ENCODE measurements at regions not wholly inside any gene's neighbourhood (a gene's known extent, or its start where the extent isn't known, plus 50 kb on each side); places are given as distances from the start of the nearest gene placed in this dataset.
A peak's percentile ranks its signal among the peaks of the same experiment; 100 is the strongest.

DNA sequence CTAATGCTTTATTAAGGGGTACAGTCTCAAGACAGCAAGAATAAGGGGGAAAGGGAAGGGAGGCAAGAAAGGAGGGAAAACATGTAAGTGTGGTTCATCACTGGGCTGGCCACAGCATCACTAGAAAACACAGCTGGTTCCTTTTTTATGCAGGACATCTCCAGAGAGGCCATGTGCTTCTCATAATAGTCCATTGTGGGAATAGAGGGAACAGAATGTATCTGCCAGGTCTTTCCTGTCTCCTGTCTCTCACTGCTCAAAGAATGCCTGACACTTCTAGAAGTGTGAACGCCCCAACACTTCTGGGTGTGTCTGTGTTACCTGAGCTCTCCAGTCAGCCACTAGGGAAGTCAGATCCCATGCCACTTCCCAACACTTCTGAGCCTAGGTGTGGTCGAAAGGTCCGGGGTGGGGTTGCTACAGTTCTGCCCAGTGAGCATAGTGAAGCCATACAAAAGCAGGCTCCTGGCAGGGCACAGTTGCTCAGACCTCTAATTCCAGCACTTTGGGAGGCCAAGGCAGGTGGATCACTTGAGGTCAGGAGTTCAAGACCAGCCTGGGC, 255.6 kb upstream of the SLC30A5 start:
- DNase-seq (ENCODE audit: extremely low spot score) = no peak
- TF ChIP-seq POLR2AphosphoS5 (IDR thresholded peaks at IDR 0.05) = no peak
- no peak for TF ChIP-seq POLR2A (IDR thresholded peaks at IDR 0.05; ENCODE audit: low read depth)
- no peak for TF ChIP-seq EP300 (IDR thresholded peaks at IDR 0.05)
- TF ChIP-seq, protein P1, sequence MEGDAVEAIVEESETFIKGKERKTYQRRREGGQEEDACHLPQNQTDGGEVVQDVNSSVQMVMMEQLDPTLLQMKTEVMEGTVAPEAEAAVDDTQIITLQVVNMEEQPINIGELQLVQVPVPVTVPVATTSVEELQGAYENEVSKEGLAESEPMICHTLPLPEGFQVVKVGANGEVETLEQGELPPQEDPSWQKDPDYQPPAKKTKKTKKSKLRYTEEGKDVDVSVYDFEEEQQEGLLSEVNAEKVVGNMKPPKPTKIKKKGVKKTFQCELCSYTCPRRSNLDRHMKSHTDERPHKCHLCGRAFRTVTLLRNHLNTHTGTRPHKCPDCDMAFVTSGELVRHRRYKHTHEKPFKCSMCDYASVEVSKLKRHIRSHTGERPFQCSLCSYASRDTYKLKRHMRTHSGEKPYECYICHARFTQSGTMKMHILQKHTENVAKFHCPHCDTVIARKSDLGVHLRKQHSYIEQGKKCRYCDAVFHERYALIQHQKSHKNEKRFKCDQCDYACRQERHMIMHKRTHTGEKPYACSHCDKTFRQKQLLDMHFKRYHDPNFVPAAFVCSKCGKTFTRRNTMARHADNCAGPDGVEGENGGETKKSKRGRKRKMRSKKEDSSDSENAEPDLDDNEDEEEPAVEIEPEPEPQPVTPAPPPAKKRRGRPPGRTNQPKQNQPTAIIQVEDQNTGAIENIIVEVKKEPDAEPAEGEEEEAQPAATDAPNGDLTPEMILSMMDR (IDR thresholded peaks at IDR 0.05) = no peak
- WGBS = 85% methylated on average over 3 of the region's 3 CpGs
- H3K27me3 ChIP-seq = no peaks in the 10 kb centered on the region
- H3K4me1 ChIP-seq = no peaks in the 10 kb centered on the region
- intact Hi-C loops (cut with DNase I) = no loop called here
- H3K36me3 ChIP-seq = no peaks in the 10 kb centered on the region
- peak overlapping the region in 1 of 4 donors; percentile 11 for H3K27ac ChIP-seq (replicated peaks in 1 of 4)
- H3K9me3 ChIP-seq = no peaks in the 10 kb centered on the region
- no peak overlapping the region for H3K4me3 ChIP-seq

DNA sequence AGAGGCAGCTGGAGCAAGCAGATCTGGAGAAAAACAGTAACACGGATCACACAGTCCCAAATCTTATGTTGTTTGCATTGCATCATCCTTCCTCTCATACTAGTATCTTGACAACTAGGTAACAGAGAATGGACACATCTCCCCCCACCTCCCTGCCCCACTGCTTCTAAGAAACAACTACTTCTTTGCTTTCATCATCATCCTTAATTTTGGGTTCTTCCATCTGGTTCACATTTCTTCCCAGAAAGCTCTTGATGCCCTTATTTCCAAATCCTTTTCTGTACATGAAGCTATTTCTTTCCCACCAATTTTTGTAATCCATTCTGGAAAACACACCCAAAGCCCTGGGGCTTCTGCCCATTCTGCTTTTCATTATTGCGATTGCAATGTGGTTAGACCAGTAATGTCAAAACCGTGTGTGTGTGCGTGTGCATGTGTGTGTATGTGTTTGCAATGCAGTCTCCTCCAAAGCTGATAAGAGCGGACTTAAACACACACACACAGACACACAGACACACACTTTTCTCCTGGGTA, 254.7 kb upstream of the SLC30A5 start:
- TF ChIP-seq POLR2A (IDR thresholded peaks at IDR 0.05; ENCODE audit: low read depth) (no peak), POLR2AphosphoS5 (IDR thresholded peaks at IDR 0.05) (no peak)
- Histone ChIP-seq H3K27me3 (no peaks in the 10 kb centered on the region), H3K36me3 (no peaks in the 10 kb centered on the region), H3K27ac (replicated peaks in 1 of 4) (no peak overlapping the region), H3K4me3 (no peak overlapping the region), H3K9me3 (no peaks in the 10 kb centered on the region), H3K4me1 (no peaks in the 10 kb centered on the region)
- WGBS = 69% methylated on average over 5 of the region's 5 CpGs
- DNase-seq (ENCODE audit: extremely low spot score) = no peak
- intact Hi-C loops (cut with DNase I) = no loop called here

DNA sequence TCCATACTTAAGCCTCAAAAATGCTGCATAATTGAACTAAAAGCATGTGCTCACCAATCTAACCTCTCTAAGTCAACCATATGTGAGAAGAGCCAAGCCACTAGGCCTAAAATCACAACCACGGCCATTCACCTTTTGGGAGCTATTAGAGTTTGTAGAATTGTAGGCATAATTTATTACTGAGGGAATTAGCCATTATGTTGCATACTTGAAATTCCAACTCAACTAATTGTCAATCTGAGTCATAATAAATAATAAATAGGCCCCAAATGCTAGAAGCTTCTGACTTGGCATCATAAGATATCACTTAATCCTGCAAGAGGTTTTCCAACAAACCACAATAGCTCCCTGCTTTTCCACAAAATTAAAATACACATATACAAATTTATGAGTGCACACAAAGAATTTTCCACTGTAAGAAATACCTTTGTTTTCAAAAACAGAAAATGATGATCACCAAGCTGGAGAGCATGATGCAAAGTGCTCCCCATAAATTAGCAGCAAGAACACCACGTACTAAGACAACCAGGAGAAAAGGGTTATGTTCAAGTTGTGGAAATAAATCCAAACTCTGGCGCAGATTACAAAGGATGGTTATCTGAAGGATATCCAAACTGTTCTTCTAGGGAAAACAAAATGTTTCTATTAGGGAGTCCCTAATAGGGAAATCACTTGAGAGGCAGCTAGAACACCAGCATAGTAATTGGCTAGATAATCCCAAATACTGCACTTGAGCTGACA, 250.0 kb upstream of the SLC30A5 start:
- no peak for DNase-seq (ENCODE audit: extremely low spot score)
- TF ChIP-seq, protein P1 (IDR thresholded peaks at IDR 0.05) = no peak
- TF ChIP-seq POLR2AphosphoS5 (IDR thresholded peaks at IDR 0.05) (no peak), EP300 (IDR thresholded peaks at IDR 0.05) (no peak), POLR2A (IDR thresholded peaks at IDR 0.05; ENCODE audit: low read depth) (no peak)
- no peaks in the 10 kb centered on the region for H3K27me3 ChIP-seq
- no peaks in the 10 kb centered on the region for H3K4me1 ChIP-seq
- H3K36me3 ChIP-seq = no peaks in the 10 kb centered on the region
- H3K27ac ChIP-seq (replicated peaks in 1 of 4) = no peak overlapping the region
- no peak overlapping the region for H3K4me3 ChIP-seq
- WGBS = 89% methylated on average over 3 of the region's 3 CpGs
- intact Hi-C loops (cut with DNase I) = no loop called here
- no peaks in the 10 kb centered on the region for H3K9me3 ChIP-seq

DNA sequence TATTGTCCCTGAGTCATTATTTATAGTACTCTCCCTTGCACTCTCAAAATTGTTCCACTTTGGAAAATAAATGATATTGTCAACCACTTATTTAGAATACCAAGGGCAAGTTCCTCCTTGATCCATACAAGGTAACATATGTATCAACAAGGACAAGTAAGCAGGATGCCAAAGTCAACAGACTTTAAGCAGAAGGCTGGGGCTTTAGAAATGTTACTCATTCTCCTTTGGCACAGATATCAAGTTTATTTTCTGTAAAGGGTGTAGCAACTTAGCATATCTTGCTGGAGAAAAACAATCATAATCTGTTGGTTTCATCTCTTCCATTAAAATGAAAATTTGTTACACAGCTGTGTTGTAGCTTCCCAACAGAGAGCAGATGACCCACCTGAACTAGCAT, 248.7 kb upstream of the SLC30A5 start:
- no peaks in the 10 kb centered on the region for H3K36me3 ChIP-seq
- no peaks in the 10 kb centered on the region for H3K27me3 ChIP-seq
- H3K9me3 ChIP-seq = no peaks in the 10 kb centered on the region
- DNase-seq (ENCODE audit: extremely low spot score) = no peak
- no peak overlapping the region for H3K27ac ChIP-seq (replicated peaks in 1 of 4)
- TF ChIP-seq EP300 (IDR thresholded peaks at IDR 0.05) (no peak), POLR2AphosphoS5 (IDR thresholded peaks at IDR 0.05) (no peak), POLR2A (IDR thresholded peaks at IDR 0.05; ENCODE audit: low read depth) (no peak)
- TF ChIP-seq, protein P1 (IDR thresholded peaks at IDR 0.05) = no peak
- intact Hi-C loops (cut with DNase I) = no loop called here
- H3K4me3 ChIP-seq = no peak overlapping the region
- H3K4me1 ChIP-seq = no peaks in the 10 kb centered on the region

DNA sequence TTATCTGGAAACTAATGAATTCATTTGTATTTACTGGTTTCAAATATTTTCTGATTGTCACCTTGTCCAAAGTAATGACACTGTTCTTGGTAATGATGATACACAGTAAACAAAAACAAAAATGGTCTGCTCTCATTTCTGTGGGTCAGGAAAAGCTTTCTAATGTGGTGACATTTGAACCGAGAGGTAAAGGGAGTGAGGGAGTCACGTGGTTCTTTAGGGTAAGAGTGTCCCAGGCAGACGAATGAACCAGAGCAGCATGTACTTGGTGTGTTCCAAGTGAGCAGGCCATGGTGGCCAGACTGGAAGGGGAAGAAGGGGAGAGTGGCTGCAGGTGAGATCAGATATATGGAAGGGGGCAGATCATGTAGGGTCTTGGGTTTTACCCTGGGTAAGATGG, 247.0 kb upstream of the SLC30A5 start:
- no peaks in the 10 kb centered on the region for H3K4me1 ChIP-seq
- no peak for DNase-seq (ENCODE audit: extremely low spot score)
- no peak overlapping the region for H3K4me3 ChIP-seq
- peaks cover 0 to 3% (median 0%) of the 10 kb centered on the region in 4 donors for H3K9me3 ChIP-seq
- intact Hi-C loops (cut with DNase I) = no loop called here
- TF ChIP-seq POLR2A (IDR thresholded peaks at IDR 0.05; ENCODE audit: low read depth) = no peak
- TF ChIP-seq, protein P1 (IDR thresholded peaks at IDR 0.05) = no peak
- TF ChIP-seq EP300 (IDR thresholded peaks at IDR 0.05) = no peak
- TF ChIP-seq POLR2AphosphoS5 (IDR thresholded peaks at IDR 0.05) = no peak
- no peak overlapping the region for H3K27ac ChIP-seq (replicated peaks in 1 of 4)
- no peaks in the 10 kb centered on the region for H3K27me3 ChIP-seq
- no peaks in the 10 kb centered on the region for H3K36me3 ChIP-seq
- WGBS = 87% methylated on average over 3 of the region's 3 CpGs
